K562 (cell line): ENCODE measurements at regions not wholly inside any gene's neighbourhood (a gene's known extent, or its start where the extent isn't known, plus 50 kb on each side); places are given as distances from the start of the nearest gene placed in this dataset.

ENCODE experiments used
- ATAC-seq: fragments of 200-7000 bp; cut with Tn5 transposase; 3 replicates; pipeline ENCODE4 v1.9.1; 2020; ENCODE audit warnings: moderate library complexity
- BruUV-seq: library from RNA; stranded (reverse); fragments of 400-500 nt; replicated peaks from 2 replicates; lab custom pipeline; 2021; lab: Mats Ljungman, UMichigan
- CTCF ChIA-PET: fragments of 300-600 bp; formaldehyde crosslinking; extraction: SDS; loops from one replicate; lab custom pipeline; 2021; ENCODE audit warnings: low intra/inter-chr PET ratio; lab: Yijun Ruan, JAX
- POLR2A ChIA-PET: fragments of 300-600, 350-650 bp; sonication (Branson Sonifier 250); formaldehyde crosslinking; extraction: SDS; loops from one replicate; lab custom pipeline; 2021; ENCODE audit warnings: antibody characterized with exemption, inconsistent platforms; lab: Yijun Ruan, JAX
- DNase-seq, 4 experiments: peaks; one replicate each; pipeline versions ENCODE4 v3.0.0 to v3.0.0-alpha.2; 2011 to 2018; ENCODE audit warnings: low spot score in 3 of 4, mixed read lengths in 3 of 4; ENCODE audit errors: extremely low read depth in 1 of 4
- FAIRE-seq: peaks from 2 replicates; lab custom pipeline; 2011; peaks lifted over from hg19 to GRCh38; lab: Jason Lieb, UNC
- H2AFZ ChIP-seq: 2 replicates; pipeline ENCODE4 v1.6.0; 2011; ENCODE audit warnings: low read depth, low read length, control low read depth, inconsistent platforms
- H3K27ac ChIP-seq: fragments of 200-600 bp; 3 replicates; pipeline ENCODE4 v1.8.0; 2011; ENCODE audit warnings: low read depth, mild to moderate bottlenecking, control low read depth, inconsistent platforms, low read length, moderate library complexity, mixed read lengths; ENCODE audit errors: extremely low read depth
- H3K27me3 ChIP-seq, 2 experiments: fragments of 300-600 bp in 1 of 2; 2 replicates in 1 of 2; 3 replicates in 1 of 2; pipeline versions ENCODE4 v1.6.0 to v1.8.0; 2011; ENCODE audit warnings: inconsistent platforms in 2 of 2, low read length in 2 of 2, mild to moderate bottlenecking in 1 of 2, mixed read lengths in 1 of 2, moderate library complexity in 1 of 2; ENCODE audit not compliant: control insufficient read depth in 2 of 2, insufficient read depth in 2 of 2
- H3K36me3 ChIP-seq: fragments of 300-600 bp; 3 replicates; pipeline ENCODE4 v1.8.0; 2011; ENCODE audit warnings: mild to moderate bottlenecking, low read length, inconsistent platforms; ENCODE audit not compliant: control insufficient read depth, insufficient read depth
- H3K4me1 ChIP-seq, 2 experiments: fragments of 200-600 bp in 1 of 2; replicated peaks in 1 of 2; 2 replicates in 1 of 2; 3 replicates in 1 of 2; pipeline versions ENCODE4 v1.5.1 to v1.8.0; 2011; ENCODE audit warnings: inconsistent platforms in 2 of 2, low read length in 2 of 2, mild to moderate bottlenecking in 1 of 2, mixed read lengths in 1 of 2, moderate library complexity in 1 of 2; ENCODE audit not compliant: control insufficient read depth in 2 of 2, insufficient read depth in 2 of 2
- H3K4me2 ChIP-seq: 2 replicates; pipeline ENCODE4 v1.6.1; 2011; ENCODE audit warnings: low read length, control low read depth, inconsistent platforms, mixed read lengths; ENCODE audit not compliant: insufficient read depth
- H3K4me3 ChIP-seq: fragments of 200-600 bp; sonication (generic), shearing (Covaris generic); 2 replicates; pipeline ENCODE4 v1.5.1; 2016; ENCODE audit warnings: control low read depth, inconsistent platforms
- H3K79me2 ChIP-seq: fragments of 200-600 bp; 3 replicates; pipeline ENCODE4 v1.8.0; 2011; ENCODE audit warnings: low read length, inconsistent platforms; ENCODE audit not compliant: control insufficient read depth, insufficient read depth
- H3K9ac ChIP-seq, 2 experiments: 2 replicates each; pipeline versions ENCODE4 v1.6.0 to v1.6.1; 2011; ENCODE audit warnings: low read depth in 2 of 2, low read length in 2 of 2, control low read depth in 1 of 2, inconsistent platforms in 1 of 2, mild to moderate bottlenecking in 1 of 2, mixed read lengths in 1 of 2; ENCODE audit not compliant: insufficient read depth in 1 of 2
- H3K9me1 ChIP-seq: one replicate; pipeline ENCODE4 v1.6.0; 2011; ENCODE audit warnings: inconsistent platforms, mild to moderate bottlenecking, low read length, moderate library complexity; ENCODE audit not compliant: control insufficient read depth, insufficient read depth
- H3K9me3 ChIP-seq: replicated peaks from 2 replicates; pipeline ENCODE4 v1.5.1; 2011; ENCODE audit warnings: low read depth, low read length, inconsistent platforms; ENCODE audit not compliant: control insufficient read depth, insufficient read depth
- H4K20me1 ChIP-seq: replicated peaks from 2 replicates; pipeline ENCODE4 v1.6.1; 2011; ENCODE audit warnings: low read length, inconsistent platforms, mixed read lengths; ENCODE audit not compliant: control insufficient read depth, insufficient read depth
- ATF1 ChIP-seq, 2 experiments: fragments of 450-650 bp in 1 of 2; IDR thresholded peaks; 2 replicates each; pipeline ENCODE4 v1.6.1; 2016; ENCODE audit warnings: missing compliant biosample characterization in 1 of 2, missing genetic modification characterization in 1 of 2
- E2F8 ChIP-seq: fragments of 450-650 bp; IDR thresholded peaks from 2 replicates; pipeline ENCODE4 v1.7.1; 2018; ENCODE audit warnings: mild to moderate bottlenecking, low read depth; ENCODE audit not compliant: partially characterized antibody
- E4F1 ChIP-seq: fragments of 250-450 bp; sonication (Bioruptor Pico); IDR thresholded peaks from 2 replicates; pipeline ENCODE4 v1.5.0; 2021; ENCODE audit warnings: mild to moderate bottlenecking, borderline replicate concordance
- FOXJ2 ChIP-seq: fragments of 200-800 bp; sonication (Bioruptor generic); IDR thresholded peaks from 2 replicates; pipeline ENCODE4 v1.6.1; 2016; ENCODE audit warnings: missing genetic modification characterization, missing compliant biosample characterization
- NCOA6 ChIP-seq: fragments of 450-650 bp; IDR thresholded peaks from 2 replicates; pipeline ENCODE4 v1.6.1; 2017; ENCODE audit warnings: mild to moderate bottlenecking
- POLR3A ChIP-seq: IDR thresholded peaks from 2 replicates; pipeline ENCODE4 v1.6.1; 2011; ENCODE audit warnings: borderline replicate concordance, mild to moderate bottlenecking, moderate library complexity; ENCODE audit not compliant: insufficient read length, insufficient read depth; ENCODE audit errors: extremely low read depth
- XRCC3 ChIP-seq: fragments of 450-650 bp; IDR thresholded peaks from 2 replicates; pipeline ENCODE4 v1.6.1; 2017; ENCODE audit warnings: mild to moderate bottlenecking, moderate library complexity
- ZBTB8A ChIP-seq: fragments of 450-650 bp; IDR thresholded peaks from 2 replicates; pipeline ENCODE4 v1.6.1; 2018; ENCODE audit warnings: mild to moderate bottlenecking, moderate library complexity; ENCODE audit not compliant: partially characterized antibody
- ZNF445 ChIP-seq: fragments of 250-450 bp; sonication (Bioruptor Pico); IDR thresholded peaks from 2 replicates; pipeline ENCODE4 v1.4.0; 2020; ENCODE audit warnings: low read depth, mild to moderate bottlenecking, moderate library complexity
- WGBS: fragments of 100-300 bp; shearing (Covaris generic); methylation state at CpG from one replicate; pipeline ENCODE4 v1.1.6; 2016; ENCODE audit warnings: low coverage, mixed read lengths; ENCODE audit not compliant: insufficient coverage; ENCODE audit errors: missing lambda C conversion rate; 5-methylcytosine and 5-hydroxymethylcytosine counted together
- in situ Hi-C: fragments of 300-500 bp; cut with MboI; formaldehyde crosslinking; loops from 4 replicates; pipeline ENCODE4 v1.15.0; 2018; ENCODE audit warnings: inconsistent platforms, mixed read lengths
- intact Hi-C: fragments of 100-400 bp; cut with micrococcal nuclease; formaldehyde crosslinking; loops from 2 replicates; pipeline ENCODE4 v1.14.2; 2022

GRCh38 chr11:11672101-11672500, 50.3 kb upstream of the GALNT18 start:
- Histone ChIP-seq H3K9me1 (no peaks in the 10 kb centered on the region), H3K27me3 (peaks cover 0 to 24% of the 10 kb centered on the region in 2 experiments; a peak in 3 of 5 replicates), H2AFZ (no peak overlapping the region), H3K9me3 (no peaks in the 10 kb centered on the region), H3K36me3 (no peaks in the 10 kb centered on the region), H3K27ac (no peak overlapping the region), H3K4me3 (no peak overlapping the region), H3K9ac (no peak overlapping the region), H3K4me1 (no peaks in the 10 kb centered on the region), H3K4me2 (no peak overlapping the region), H3K79me2 (no peaks in the 10 kb centered on the region), H4K20me1 (peaks cover 16% of the 10 kb centered on the region)
- DNase-seq (no peak), FAIRE-seq (no peak), ATAC-seq (no peak)
- in situ Hi-C loops (no loop called here), intact Hi-C loops (no loop called here)
- CTCF ChIA-PET, result no interaction called here
- no TSS peak for BruUV-seq
- POLR2A ChIA-PET, result no interaction called here
- 0% methylated on average over 3 of the region's 3 CpGs for WGBS
- TF ChIP-seq XRCC3, result no peak
- TF ChIP-seq E4F1, result no peak
- TF ChIP-seq FOXJ2, result no peak
- TF ChIP-seq ZBTB8A, result no peak
- no peak for TF ChIP-seq ATF1 (CRISPR knock-in tag; IDR thresholded peaks at IDR 0.05)
- TF ChIP-seq ATF1 (tag; IDR thresholded peaks at IDR 0.05), result no peak
- no peak for TF ChIP-seq E2F8
- no peak for TF ChIP-seq ZNF445 (CRISPR knock-in tag)
- no peak for TF ChIP-seq NCOA6
- TF ChIP-seq POLR3A, result no peak
